Gastrocnemius medialis (tissue), 4 donors: ENCODE measurements at regions not wholly inside any gene's neighbourhood (a gene's known extent, or its start where the extent isn't known, plus 50 kb on each side); places are given as distances from the start of the nearest gene placed in this dataset.

Experiments
- POLR2A ChIP-seq, 2 donors: fragments of 450-650 bp; IDR thresholded peaks; one replicate each; pipeline ENCODE4 v1.6.1; 2017; ENCODE audit warnings: antibody characterized with exemption in 2 of 2, mild to moderate bottlenecking in 2 of 2, moderate library complexity in 2 of 2
- TF ChIP-seq, protein P1 (sequence below), 5 experiments: fragments of 450-650 bp in 3 of 5; fragments of 200-600 bp in 2 of 5; sonication (generic) in 2 of 5; IDR thresholded peaks in 4 of 5; conservative IDR thresholded peaks in 1 of 5; 1 replicate in 4 of 5; 2 replicates in 1 of 5; pipeline ENCODE4 v1.5.1; 2016 to 2019; ENCODE audit warnings: antibody characterized with exemption in 5 of 5, mild to moderate bottlenecking in 3 of 5, moderate library complexity in 3 of 5

DNA sequence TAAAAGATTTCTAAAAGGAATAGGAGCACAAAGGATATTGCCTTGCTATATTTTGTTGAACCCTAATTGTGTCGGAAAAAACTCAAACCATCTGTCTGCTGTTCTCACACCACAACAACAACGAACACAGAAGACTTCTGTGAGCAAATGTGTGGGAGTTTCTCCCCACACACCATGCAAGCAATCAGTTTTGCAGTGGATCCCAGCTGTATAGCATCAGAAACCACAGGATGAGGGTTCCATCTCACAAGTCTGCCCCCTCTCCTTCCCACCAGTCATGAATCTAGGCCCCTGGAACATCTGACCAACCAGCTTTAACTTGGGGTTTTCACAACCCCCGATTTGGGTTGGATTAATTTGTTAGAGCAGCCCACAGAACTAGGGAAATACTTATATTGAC is 91.3 kb upstream of the SLC4A7 start:
- TF ChIP-seq, protein P1, sequence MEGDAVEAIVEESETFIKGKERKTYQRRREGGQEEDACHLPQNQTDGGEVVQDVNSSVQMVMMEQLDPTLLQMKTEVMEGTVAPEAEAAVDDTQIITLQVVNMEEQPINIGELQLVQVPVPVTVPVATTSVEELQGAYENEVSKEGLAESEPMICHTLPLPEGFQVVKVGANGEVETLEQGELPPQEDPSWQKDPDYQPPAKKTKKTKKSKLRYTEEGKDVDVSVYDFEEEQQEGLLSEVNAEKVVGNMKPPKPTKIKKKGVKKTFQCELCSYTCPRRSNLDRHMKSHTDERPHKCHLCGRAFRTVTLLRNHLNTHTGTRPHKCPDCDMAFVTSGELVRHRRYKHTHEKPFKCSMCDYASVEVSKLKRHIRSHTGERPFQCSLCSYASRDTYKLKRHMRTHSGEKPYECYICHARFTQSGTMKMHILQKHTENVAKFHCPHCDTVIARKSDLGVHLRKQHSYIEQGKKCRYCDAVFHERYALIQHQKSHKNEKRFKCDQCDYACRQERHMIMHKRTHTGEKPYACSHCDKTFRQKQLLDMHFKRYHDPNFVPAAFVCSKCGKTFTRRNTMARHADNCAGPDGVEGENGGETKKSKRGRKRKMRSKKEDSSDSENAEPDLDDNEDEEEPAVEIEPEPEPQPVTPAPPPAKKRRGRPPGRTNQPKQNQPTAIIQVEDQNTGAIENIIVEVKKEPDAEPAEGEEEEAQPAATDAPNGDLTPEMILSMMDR (IDR thresholded peaks at IDR 0.05 in 4 of 5, conservative IDR thresholded peaks at IDR 0.05 in 1 of 5) = no peak
- no peak for TF ChIP-seq POLR2A (IDR thresholded peaks at IDR 0.05)
